GM10248 (cell line): ENCODE measurements at regions not wholly inside any gene's neighbourhood (a gene's known extent, or its start where the extent isn't known, plus 50 kb on each side); places are given as distances from the start of the nearest gene placed in this dataset.

Experiments
- CTCF ChIA-PET: fragments of 300-600 bp; sonication (Branson Sonifier 250); formaldehyde crosslinking; extraction: SDS; loops from one replicate; lab custom pipeline; 2021; ENCODE audit warnings: antibody characterized with exemption; lab: Yijun Ruan, JAX
- POLR2A ChIA-PET: fragments of 350-650 bp; sonication (Branson Sonifier 250); formaldehyde crosslinking; extraction: SDS; loops from one replicate; lab custom pipeline; 2020; ENCODE audit warnings: antibody characterized with exemption; lab: Yijun Ruan, JAX
- DNase-seq: peaks from one replicate; pipeline ENCODE4 v3.0.0; 2012; ENCODE audit errors: extremely low spot score
- TF ChIP-seq, protein P1 (sequence below): IDR thresholded peaks from 2 replicates; pipeline ENCODE4 v1.5.1; 2012; ENCODE audit warnings: mild to moderate bottlenecking, low read depth; ENCODE audit errors: extremely low read depth, missing control alignments, control extremely low read depth

DNA sequence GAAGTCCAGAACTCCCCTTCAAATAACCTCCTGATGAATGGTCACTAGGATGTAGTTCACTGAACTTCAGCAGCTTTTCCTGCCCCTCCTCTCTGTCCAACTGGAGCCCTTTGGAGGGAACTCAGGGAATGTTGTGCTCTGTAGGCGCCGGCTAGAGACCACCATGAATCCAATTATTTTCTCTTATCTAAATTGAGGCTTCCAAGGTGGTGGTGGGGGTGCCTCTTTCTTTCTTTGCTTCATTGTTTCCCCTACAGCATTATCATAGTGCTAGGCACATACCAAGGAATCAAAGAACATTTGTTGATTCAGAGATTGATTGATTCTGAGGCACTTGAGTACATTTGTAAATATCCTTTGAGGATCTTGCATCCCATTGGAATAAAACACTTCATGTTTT is 426.6 kb upstream of the PLXNA2 start:
- no peak for DNase-seq
- TF ChIP-seq, protein P1, sequence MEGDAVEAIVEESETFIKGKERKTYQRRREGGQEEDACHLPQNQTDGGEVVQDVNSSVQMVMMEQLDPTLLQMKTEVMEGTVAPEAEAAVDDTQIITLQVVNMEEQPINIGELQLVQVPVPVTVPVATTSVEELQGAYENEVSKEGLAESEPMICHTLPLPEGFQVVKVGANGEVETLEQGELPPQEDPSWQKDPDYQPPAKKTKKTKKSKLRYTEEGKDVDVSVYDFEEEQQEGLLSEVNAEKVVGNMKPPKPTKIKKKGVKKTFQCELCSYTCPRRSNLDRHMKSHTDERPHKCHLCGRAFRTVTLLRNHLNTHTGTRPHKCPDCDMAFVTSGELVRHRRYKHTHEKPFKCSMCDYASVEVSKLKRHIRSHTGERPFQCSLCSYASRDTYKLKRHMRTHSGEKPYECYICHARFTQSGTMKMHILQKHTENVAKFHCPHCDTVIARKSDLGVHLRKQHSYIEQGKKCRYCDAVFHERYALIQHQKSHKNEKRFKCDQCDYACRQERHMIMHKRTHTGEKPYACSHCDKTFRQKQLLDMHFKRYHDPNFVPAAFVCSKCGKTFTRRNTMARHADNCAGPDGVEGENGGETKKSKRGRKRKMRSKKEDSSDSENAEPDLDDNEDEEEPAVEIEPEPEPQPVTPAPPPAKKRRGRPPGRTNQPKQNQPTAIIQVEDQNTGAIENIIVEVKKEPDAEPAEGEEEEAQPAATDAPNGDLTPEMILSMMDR, result no peak
- POLR2A ChIA-PET, result no interaction called here
- CTCF ChIA-PET, result interaction anchor here (2.4 kb wide), 1 partner anchor 18 kb away, joined by 7 read pairs; no protein-coding TSS in a partner anchor

- CTCF ChIA-PET, result interaction anchor here (1.9 kb wide), 1 partner anchor 10 kb away, joined by 4 read pairs; no protein-coding TSS in a partner anchor
- DNase-seq, result no peak
- TF ChIP-seq, protein P1, result no peak
- POLR2A ChIA-PET, result no interaction called here
These were observed 437.9 kb upstream of the PLXNA2 start for GRCh38 chr1:208681878-208682663.

- TF ChIP-seq, protein P1, result no peak
- ChIA-PET CTCF (interaction anchor here (0.6 to 1.9 kb wide), 3 partner anchors 10 to 30 kb away, joined by 3 to 8 read pairs (median 4); no protein-coding TSS in a partner anchor), POLR2A (no interaction called here)
- DNase-seq, result no peak
These were observed 438.5 kb upstream of the PLXNA2 start for GRCh38 chr1:208682664-208683013.

DNA sequence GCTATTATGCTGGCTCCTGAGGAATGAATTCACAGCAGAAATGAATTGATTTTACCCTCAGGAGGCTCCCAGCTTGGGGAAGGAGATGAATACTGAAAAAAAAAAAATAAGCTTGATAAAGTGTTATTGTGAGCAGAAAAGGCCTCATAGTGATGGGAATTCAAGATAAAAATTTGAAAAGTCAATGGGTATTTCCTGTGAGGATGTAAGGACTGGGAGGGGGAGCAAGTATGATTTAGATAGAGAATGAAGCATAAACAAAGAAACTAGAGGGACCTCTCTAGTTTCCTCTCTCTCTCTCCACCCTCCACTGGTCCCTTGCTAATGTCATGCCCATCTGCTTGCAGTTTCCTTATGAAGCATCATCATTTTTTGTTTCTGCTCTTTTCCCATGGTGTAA is 439.0 kb upstream of the PLXNA2 start:
- ChIA-PET POLR2A (no interaction called here), CTCF (interaction anchor here (0.6 to 1.9 kb wide), 4 partner anchors 9 to 524 kb away, joined by 3 to 8 read pairs (median 4); no protein-coding TSS in a partner anchor)
- DNase-seq, result no peak
- TF ChIP-seq, protein P1, result no peak

DNA sequence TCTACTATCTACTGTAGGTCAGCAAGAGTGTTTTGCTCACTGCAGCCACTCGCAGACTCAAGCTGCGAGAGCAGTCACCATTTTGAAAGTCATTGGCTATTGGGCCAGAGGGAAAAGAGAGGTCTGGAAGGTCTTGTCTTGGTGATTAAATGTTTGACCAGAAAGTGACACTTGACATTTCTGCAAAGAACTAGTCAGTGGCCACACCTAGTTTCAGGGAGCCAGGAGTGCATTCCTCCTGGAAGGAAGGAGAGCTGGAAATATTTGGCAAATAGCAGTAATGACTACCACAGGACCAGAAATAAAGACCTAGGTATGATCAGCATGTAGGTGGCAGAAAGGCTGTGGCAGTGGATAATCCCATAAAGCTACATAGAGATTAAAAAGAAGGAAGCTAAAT is 440.0 kb upstream of the PLXNA2 start:
- CTCF ChIA-PET, result interaction anchor here (1.5 to 1.9 kb wide), 3 partner anchors 8 to 523 kb away, joined by 3 to 8 read pairs (median 4); no protein-coding TSS in a partner anchor

GRCh38 chr1:208686592-208686991 is 442.4 kb upstream of the PLXNA2 start:
- CTCF ChIA-PET, result interaction anchor here (1.2 kb wide), 1 partner anchor 521 kb away, joined by 3 read pairs; no protein-coding TSS in a partner anchor
- TF ChIP-seq, protein P1, result no peak
- no peak for DNase-seq
- POLR2A ChIA-PET, result no interaction called here

More for the DNA sequence above, 440.0 kb upstream of the PLXNA2 start:
- no peak for DNase-seq
- POLR2A ChIA-PET, result no interaction called here
- TF ChIP-seq, protein P1, result no peak
